CD14-positive monocyte (primary cell): ENCODE measurements at regions not wholly inside any gene's neighbourhood (a gene's known extent, or its start where the extent isn't known, plus 50 kb on each side); places are given as distances from the start of the nearest gene placed in this dataset.

Experiments used
- DNase-seq, 3 donors: peaks; one replicate each; pipeline ENCODE4 v3.0.0-alpha.2; 2011 to 2022
- H2AFZ ChIP-seq: 2 replicates; pipeline ENCODE4 v1.6.0; 2012; ENCODE audit warnings: mild to moderate bottlenecking, low read depth, low read length, inconsistent platforms; ENCODE audit not compliant: insufficient read depth, poor library complexity, severe bottlenecking
- H3K27ac ChIP-seq, 2 donors: 1 replicate in 1 of 2; 2 replicates in 1 of 2; pipeline ENCODE4 v1.5.1; 2012 to 2013; ENCODE audit warnings: low read length in 2 of 2, control low read depth in 1 of 2, inconsistent platforms in 1 of 2, low read depth in 1 of 2, mild to moderate bottlenecking in 1 of 2
- H3K27me3 ChIP-seq, 2 donors: one replicate each; pipeline versions ENCODE4 v1.6.0 to v1.6.1; 2011 to 2013; ENCODE audit warnings: low read length in 2 of 2; ENCODE audit not compliant: control insufficient read depth in 2 of 2, insufficient read depth in 2 of 2
- H3K36me3 ChIP-seq, 2 donors: replicated peaks in 1 of 2; 1 replicate in 1 of 2; 2 replicates in 1 of 2; pipeline versions ENCODE4 v1.5.1 to v1.6.1; 2012 to 2013; ENCODE audit warnings: low read length in 2 of 2, control low read depth in 1 of 2, inconsistent platforms in 1 of 2, mild to moderate bottlenecking in 1 of 2; ENCODE audit not compliant: insufficient read depth in 2 of 2, control insufficient read depth in 1 of 2
- H3K4me1 ChIP-seq, 2 donors: 1 replicate in 1 of 2; 2 replicates in 1 of 2; pipeline versions ENCODE4 v1.5.1 to v1.6.1; 2012 to 2013; ENCODE audit warnings: low read length in 2 of 2, control low read depth in 1 of 2, inconsistent platforms in 1 of 2, mild to moderate bottlenecking in 1 of 2, moderate library complexity in 1 of 2; ENCODE audit not compliant: insufficient read depth in 2 of 2, control insufficient read depth in 1 of 2
- H3K4me2 ChIP-seq: replicated peaks from 2 replicates; pipeline ENCODE3; 2012; ENCODE audit warnings: low read length, moderate library complexity, mild to moderate bottlenecking; ENCODE audit not compliant: poor library complexity, severe bottlenecking; ENCODE audit errors: extremely low read depth
- H3K4me3 ChIP-seq, 3 experiments: fragments of 200-600 bp in 1 of 3; sonication (generic) in 1 of 3; replicated peaks in 1 of 3; 1 replicate in 2 of 3; 2 replicates in 1 of 3; pipeline ENCODE4 v1.5.1; 2011 to 2013; ENCODE audit warnings: low read length in 3 of 3, mild to moderate bottlenecking in 3 of 3, control low read depth in 2 of 3, low read depth in 2 of 3, inconsistent platforms in 1 of 3, moderate library complexity in 1 of 3
- H3K79me2 ChIP-seq: 2 replicates; pipeline ENCODE4 v1.6.0; 2012; ENCODE audit warnings: mild to moderate bottlenecking, control low read depth, inconsistent platforms, low read length, moderate library complexity; ENCODE audit not compliant: insufficient read depth
- H3K9ac ChIP-seq: 2 replicates; pipeline ENCODE4 v1.6.0; 2017; ENCODE audit warnings: low read length, mild to moderate bottlenecking; ENCODE audit not compliant: insufficient read depth, poor library complexity, severe bottlenecking
- H3K9me3 ChIP-seq, 2 donors: replicated peaks in 1 of 2; 1 replicate in 1 of 2; 2 replicates in 1 of 2; pipeline versions ENCODE4 v1.5.1 to v1.6.1; 2012 to 2013; ENCODE audit warnings: low read length in 2 of 2, control low read depth in 1 of 2; ENCODE audit not compliant: control insufficient read depth in 1 of 2, insufficient read depth in 1 of 2
- H4K20me1 ChIP-seq: 2 replicates; pipeline ENCODE4 v1.6.0; 2012; ENCODE audit warnings: mild to moderate bottlenecking, low read length, control low read depth, moderate library complexity; ENCODE audit not compliant: insufficient read depth
- H3K27ac Mint-ChIP-seq, 7 donors: one replicate each; pipeline ENCODE4 v1.8.0; 2020; ENCODE audit warnings: mild to moderate bottlenecking in 7 of 7, mixed read lengths in 7 of 7, moderate library complexity in 6 of 7, inconsistent platforms in 2 of 7
- H3K27me3 Mint-ChIP-seq, 3 donors: one replicate each; pipeline ENCODE4 v1.8.0; 2021 to 2022; ENCODE audit warnings: low read depth in 3 of 3, mild to moderate bottlenecking in 3 of 3, mixed read lengths in 3 of 3, moderate library complexity in 3 of 3, inconsistent platforms in 1 of 3
- H3K36me3 Mint-ChIP-seq, 2 donors: one replicate each; pipeline ENCODE4 v1.8.0; 2020; ENCODE audit warnings: mixed read lengths in 2 of 2, inconsistent platforms in 1 of 2, mild to moderate bottlenecking in 1 of 2
- H3K4me1 Mint-ChIP-seq: one replicate; pipeline ENCODE4 v1.8.0; 2020; ENCODE audit warnings: mild to moderate bottlenecking, mixed read lengths
- H3K4me3 Mint-ChIP-seq, 2 donors: one replicate each; pipeline ENCODE4 v1.8.0; 2020; ENCODE audit warnings: mild to moderate bottlenecking in 2 of 2, mixed read lengths in 2 of 2, moderate library complexity in 1 of 2
- H3K9me3 Mint-ChIP-seq, 7 donors: one replicate each; pipeline ENCODE4 v1.8.0; 2020 to 2022; ENCODE audit warnings: mixed read lengths in 7 of 7, mild to moderate bottlenecking in 6 of 7, moderate library complexity in 6 of 7, inconsistent platforms in 2 of 7
- CTCF ChIP-seq: fragments of 200-600 bp; IDR thresholded peaks from one replicate; pipeline ENCODE4 v1.8.0; 2022; ENCODE audit warnings: antibody characterized with exemption, mild to moderate bottlenecking
- WGBS: methylation state at CpG from one replicate; pipeline ENCODE4 v1.1.5; 2013; ENCODE audit warnings: missing lambda C conversion rate; ENCODE audit not compliant: insufficient coverage; 5-methylcytosine and 5-hydroxymethylcytosine counted together
- intact Hi-C, 2 donors: fragments of 100-400 bp; cut with micrococcal nuclease; formaldehyde crosslinking; loops; one replicate each; pipeline versions ENCODE4 v1.15.0 to v1.15.1; 2023

DNA sequence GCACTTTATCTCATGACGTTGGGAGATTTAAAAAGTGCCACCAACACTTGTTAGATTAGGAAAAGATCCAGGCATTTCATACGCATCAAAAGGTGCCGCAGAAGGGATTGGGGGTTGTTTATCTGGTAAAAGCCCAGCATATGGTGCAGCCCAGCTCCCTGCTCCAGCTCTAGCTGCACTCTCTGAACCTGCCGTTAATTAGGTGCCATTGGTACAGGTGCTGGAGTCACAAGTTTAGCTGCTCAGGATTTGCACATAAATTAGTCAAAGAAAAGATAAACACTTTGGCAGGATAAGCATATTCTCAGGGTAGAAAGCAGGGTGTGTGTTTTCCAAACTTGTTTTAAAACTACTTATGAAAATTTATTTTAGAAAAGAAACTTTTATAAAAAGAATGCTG is 932.6 kb upstream of the TMEM132C start:
- WGBS, result 78% methylated on average over 3 of the region's 4 CpGs
- intact Hi-C loops, result no loop called here
- H3K27ac Mint-ChIP-seq, result no peak overlapping the region
- Histone ChIP-seq H3K27ac (no peak overlapping the region), H3K9me3 (peaks cover 2 to 5% of the 10 kb centered on the region in 2 donors), H3K36me3 (no peaks in the 10 kb centered on the region), H3K79me2 (no peaks in the 10 kb centered on the region), H3K4me2 (no peak overlapping the region), H3K27me3 (no peaks in the 10 kb centered on the region), H2AFZ (no peak overlapping the region), H3K9ac (no peak overlapping the region), H3K4me1 (no peaks in the 10 kb centered on the region), H4K20me1 (no peaks in the 10 kb centered on the region), H3K4me3 (no peak overlapping the region)
- TF ChIP-seq CTCF, result no peak
- H3K4me1 Mint-ChIP-seq, result no peaks in the 10 kb centered on the region
- no peaks in the 10 kb centered on the region for H3K36me3 Mint-ChIP-seq
- no peak for DNase-seq
- peaks cover 0 to 5% (median 2%) of the 10 kb centered on the region in 7 donors for H3K9me3 Mint-ChIP-seq
- H3K27me3 Mint-ChIP-seq, result peaks cover 0 to 2% (median 1%) of the 10 kb centered on the region in 3 donors
- H3K4me3 Mint-ChIP-seq, result no peak overlapping the region

- Mint-ChIP-seq H3K27ac (no peak overlapping the region), H3K36me3 (no peaks in the 10 kb centered on the region), H3K4me1 (no peaks in the 10 kb centered on the region), H3K4me3 (no peak overlapping the region), H3K9me3 (peaks cover 0 to 5% (median 2%) of the 10 kb centered on the region in 7 donors), H3K27me3 (peaks cover 0 to 2% (median 1%) of the 10 kb centered on the region in 3 donors)
- Histone ChIP-seq H3K4me2 (no peak overlapping the region), H3K9me3 (peaks cover 2 to 5% of the 10 kb centered on the region in 2 donors), H2AFZ (no peak overlapping the region), H3K79me2 (no peaks in the 10 kb centered on the region), H4K20me1 (no peaks in the 10 kb centered on the region), H3K4me3 (no peak overlapping the region), H3K27ac (no peak overlapping the region), H3K27me3 (no peaks in the 10 kb centered on the region), H3K36me3 (no peaks in the 10 kb centered on the region), H3K9ac (no peak overlapping the region), H3K4me1 (no peaks in the 10 kb centered on the region)
- WGBS, result no CpG with 5 or more reads among the region's 1 CpG
- DNase-seq, result no peak
- intact Hi-C loops, result no loop called here
- TF ChIP-seq CTCF, result no peak
Observed at GRCh38 chr12:127334912-127335644, 931.9 kb upstream of the TMEM132C start.
